Progenitor cell of endocrine pancreas (in vitro differentiated cells): ENCODE measurements at regions not wholly inside any gene's neighbourhood (a gene's known extent, or its start where the extent isn't known, plus 50 kb on each side); places are given as distances from the start of the nearest gene placed in this dataset.

Experiments used
- DNase-seq: peaks from one replicate; pipeline ENCODE4 v3.0.0; 2021; ENCODE audit warnings: low spot score; ENCODE audit not compliant: unreplicated experiment
- H3K27ac Mint-ChIP-seq: 2 replicates; pipeline ENCODE4 v1.8.0; 2021; ENCODE audit warnings: mild to moderate bottlenecking, moderate library complexity, mixed read lengths
- H3K27me3 Mint-ChIP-seq: 2 replicates; pipeline ENCODE4 v1.8.0; 2021; ENCODE audit warnings: mixed read lengths
- H3K36me3 Mint-ChIP-seq: 2 replicates; pipeline ENCODE4 v1.8.0; 2022; ENCODE audit warnings: mixed read lengths; ENCODE audit not compliant: insufficient read depth
- H3K4me1 Mint-ChIP-seq: 2 replicates; pipeline ENCODE4 v1.8.0; 2021; ENCODE audit warnings: low read depth, mixed read lengths
- H3K4me3 Mint-ChIP-seq: 2 replicates; pipeline ENCODE4 v1.8.0; 2021; ENCODE audit warnings: low read depth, mild to moderate bottlenecking, moderate library complexity, mixed read lengths
- H3K9me3 Mint-ChIP-seq: 2 replicates; pipeline ENCODE4 v1.8.0; 2021; ENCODE audit warnings: low read depth, mixed read lengths
- CTCF ChIP-seq: fragments of 200-600 bp; sonication (generic); IDR thresholded peaks from one replicate; pipeline ENCODE4 v1.5.0; 2021; ENCODE audit warnings: antibody characterized with exemption, mild to moderate bottlenecking; ENCODE audit not compliant: unreplicated experiment

GRCh38 chr9:29389421-29389820 lies 1816.1 kb upstream of the C9orf72 start:
- TF ChIP-seq CTCF, result no peak
- Mint-ChIP-seq H3K4me1 (no peaks in the 10 kb centered on the region), H3K4me3 (no peak overlapping the region), H3K27ac (no peak overlapping the region), H3K27me3 (no peaks in the 10 kb centered on the region), H3K36me3 (peaks cover 2% of the 10 kb centered on the region), H3K9me3 (peaks cover 3% of the 10 kb centered on the region)
- DNase-seq, result no peak

- Mint-ChIP-seq H3K9me3 (no peaks in the 10 kb centered on the region), H3K4me1 (no peaks in the 10 kb centered on the region), H3K27ac (no peak overlapping the region), H3K27me3 (no peaks in the 10 kb centered on the region), H3K36me3 (no peaks in the 10 kb centered on the region), H3K4me3 (no peak overlapping the region)
- DNase-seq, result no peak
- no peak for TF ChIP-seq CTCF
These were observed 1817.6 kb upstream of the C9orf72 start for GRCh38 chr9:29390859-29391258.

- Mint-ChIP-seq H3K9me3 (peaks cover 2% of the 10 kb centered on the region), H3K27me3 (no peaks in the 10 kb centered on the region), H3K27ac (no peak overlapping the region), H3K4me3 (no peak overlapping the region), H3K4me1 (no peaks in the 10 kb centered on the region), H3K36me3 (no peaks in the 10 kb centered on the region)
- no peak for TF ChIP-seq CTCF
- DNase-seq, result no peak
These were observed 1819.8 kb upstream of the C9orf72 start for GRCh38 chr9:29393064-29393463.

- Mint-ChIP-seq H3K27me3 (no peaks in the 10 kb centered on the region), H3K27ac (no peak overlapping the region), H3K4me3 (no peak overlapping the region), H3K4me1 (no peaks in the 10 kb centered on the region), H3K9me3 (peaks cover 5% of the 10 kb centered on the region), H3K36me3 (no peaks in the 10 kb centered on the region)
- no peak for DNase-seq
- TF ChIP-seq CTCF, result no peak
These were observed 1821.6 kb upstream of the C9orf72 start for GRCh38 chr9:29394855-29395254.

GRCh38 chr9:29397148-29397547 lies 1823.9 kb upstream of the C9orf72 start:
- Mint-ChIP-seq H3K4me3 (no peak overlapping the region), H3K27me3 (no peaks in the 10 kb centered on the region)

More at GRCh38 chr9:29397148-29397547, 1823.9 kb upstream of the C9orf72 start:
- Mint-ChIP-seq H3K27ac (no peak overlapping the region), H3K4me1 (no peaks in the 10 kb centered on the region), H3K9me3 (peaks cover 5% of the 10 kb centered on the region), H3K36me3 (no peaks in the 10 kb centered on the region)
- DNase-seq, result no peak
- no peak for TF ChIP-seq CTCF
